ENCODE measurements at regions not wholly inside any gene's neighbourhood (a gene's known extent, or its start where the extent isn't known, plus 50 kb on each side); places are given as distances from the start of the nearest gene placed in this dataset.

- Histone ChIP-seq H3K4me2 (ENCODE audit: low read depth, low read length) (no peak overlapping the region), H2AK9ac (replicated peaks; ENCODE audit: low read depth, low read length, poor library complexity) (no peak overlapping the region), H2BK5ac (ENCODE audit: low read depth, low read length, poor library complexity, severe bottlenecking) (no peak overlapping the region), H4K5ac (ENCODE audit: low read depth, low read length) (no peak overlapping the region), H4K20me1 (ENCODE audit: insufficient read depth, low read length) (no peaks in the 10 kb centered on the region), H3K18ac (ENCODE audit: low read depth, low read length) (no peak overlapping the region), H3K4me1 (ENCODE audit: control insufficient read depth, insufficient read depth, low read length) (no peaks in the 10 kb centered on the region), H4K91ac (ENCODE audit: insufficient read depth, low read depth, low read length) (no peak overlapping the region), H4K8ac (ENCODE audit: low read depth in 2 of 2, low read length in 2 of 2) (no peak overlapping the region), H3K9me3 (ENCODE audit: control insufficient read depth, insufficient read depth, low read length) (peaks cover 3% of the 10 kb centered on the region; the same call in 1 of the 2 replicates), H2BK20ac (ENCODE audit: low read depth, low read length) (no peak overlapping the region), H3K4ac (ENCODE audit: low read depth, low read length) (no peak overlapping the region), H2AK5ac (ENCODE audit: low read depth, low read length) (no peak overlapping the region), H3K9me1 (ENCODE audit: insufficient read depth, low read length) (no peaks in the 10 kb centered on the region), H3K4me3 (ENCODE audit: insufficient read depth, low read depth, low read length) (no peak overlapping the region), H2AFZ (replicated peaks; ENCODE audit: low read length, poor library complexity) (no peak overlapping the region), H2BK120ac (ENCODE audit: low read depth, low read length) (no peak overlapping the region), H3K27ac (ENCODE audit: insufficient read depth, low read length) (no peak overlapping the region), H2BK15ac (ENCODE audit: low read depth, low read length) (no peak overlapping the region), H3K27me3 (ENCODE audit: control insufficient read depth, insufficient read depth, low read length) (no peaks in the 10 kb centered on the region), H3K14ac (replicated peaks; ENCODE audit: low read depth, low read length) (no peak overlapping the region), H3K79me1 (ENCODE audit: low read depth in 1 of 2, low read length in 2 of 2) (no peaks in the 10 kb centered on the region), H3K56ac (ENCODE audit: extremely low read depth, insufficient read depth, low read length) (no peak overlapping the region), H3K23ac (ENCODE audit: low read depth, low read length) (no peak overlapping the region), H3K36me3 (ENCODE audit: control insufficient read depth, insufficient read depth, low read length) (no peaks in the 10 kb centered on the region), H3K9ac (ENCODE audit: low read depth, low read length) (no peak overlapping the region)
- BruUV-seq (replicated peaks): no TSS peak
- dilution Hi-C loops (cut with HindIII; ENCODE audit: low sequenced_read_pairs, unreplicated experiment) (no loop called here), in situ Hi-C loops (cut with MboI; ENCODE audit: low sequenced_read_pairs) (no loop called here), intact Hi-C loops (cut with micrococcal nuclease) (no loop called here)
- ATAC-seq (ENCODE audit: low read depth) (no peak), DNase-seq (no peak)
- ChIA-PET CTCF (no interaction called here), POLR2A (ENCODE audit: unreplicated experiment) (no interaction called here)
- no peak for TF ChIP-seq RAD21 (IDR thresholded peaks at IDR 0.05; ENCODE audit: low read length)
- no peak for TF ChIP-seq MAZ (IDR thresholded peaks at IDR 0.05; ENCODE audit: borderline replicate concordance, low read depth, low read length)
- no peak for TF ChIP-seq POLR2A (IDR thresholded peaks at IDR 0.05; ENCODE audit: low read depth, low read length)
- no peak for TF ChIP-seq MAFK (IDR thresholded peaks at IDR 0.05; ENCODE audit: low read depth, low read length)
- TF ChIP-seq BHLHE40 (IDR thresholded peaks at IDR 0.05; ENCODE audit: low read depth, low read length): no peak
- no peak for TF ChIP-seq MXI1 (IDR thresholded peaks at IDR 0.05; ENCODE audit: borderline replicate concordance, low read depth, low read length)
- TF ChIP-seq, protein P1, sequence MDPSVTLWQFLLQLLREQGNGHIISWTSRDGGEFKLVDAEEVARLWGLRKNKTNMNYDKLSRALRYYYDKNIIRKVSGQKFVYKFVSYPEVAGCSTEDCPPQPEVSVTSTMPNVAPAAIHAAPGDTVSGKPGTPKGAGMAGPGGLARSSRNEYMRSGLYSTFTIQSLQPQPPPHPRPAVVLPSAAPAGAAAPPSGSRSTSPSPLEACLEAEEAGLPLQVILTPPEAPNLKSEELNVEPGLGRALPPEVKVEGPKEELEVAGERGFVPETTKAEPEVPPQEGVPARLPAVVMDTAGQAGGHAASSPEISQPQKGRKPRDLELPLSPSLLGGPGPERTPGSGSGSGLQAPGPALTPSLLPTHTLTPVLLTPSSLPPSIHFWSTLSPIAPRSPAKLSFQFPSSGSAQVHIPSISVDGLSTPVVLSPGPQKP (IDR thresholded peaks at IDR 0.05; ENCODE audit: borderline replicate concordance, low read depth, low read length): no peak
- TF ChIP-seq CEBPB (IDR thresholded peaks at IDR 0.05; ENCODE audit: low read depth, low read length): no peak
- no peak for TF ChIP-seq RCOR1 (IDR thresholded peaks at IDR 0.05; ENCODE audit: insufficient replicate concordance, low read length)
- no peak for TF ChIP-seq NFE2L2 (IDR thresholded peaks at IDR 0.05; ENCODE audit: low read depth, low read length)
- no peak for TF ChIP-seq USF2 (IDR thresholded peaks at IDR 0.05; ENCODE audit: low read depth, low read length)
- TF ChIP-seq RFX5 (IDR thresholded peaks at IDR 0.05; ENCODE audit: low read depth, low read length): no peak
- no peak for TF ChIP-seq FOS (IDR thresholded peaks at IDR 0.05; ENCODE audit: low read depth, low read length)
- no peak for TF ChIP-seq CHD1 (IDR thresholded peaks at IDR 0.05; ENCODE audit: low read depth, low read length)
- TF ChIP-seq CTCF (conservative IDR thresholded peaks at IDR 0.05; ENCODE audit: low read depth, low read length): no peak
- TF ChIP-seq SMC3 (IDR thresholded peaks at IDR 0.05; ENCODE audit: low read depth, low read length): no peak
Observed at GRCh38 chr3:20462723-20463122, 276.7 kb upstream of the SGO1 start.
